Karpas-422 (cell line): ENCODE measurements at regions not wholly inside any gene's neighbourhood (a gene's known extent, or its start where the extent isn't known, plus 50 kb on each side); places are given as distances from the start of the nearest gene placed in this dataset.

ENCODE experiments used
- DNase-seq: peaks from one replicate; pipeline ENCODE4 v3.0.0-alpha.2; 2015
- H2AFZ ChIP-seq: fragments of 200-600 bp; sonication (generic); 2 replicates; pipeline ENCODE4 v1.6.1; 2014; ENCODE audit warnings: antibody characterized with exemption, low read length, mixed read lengths
- H3K27ac ChIP-seq: fragments of 200-600 bp; sonication (generic); 2 replicates; pipeline ENCODE4 v1.5.1; 2014; ENCODE audit warnings: mild to moderate bottlenecking, low read length, moderate library complexity
- H3K27me3 ChIP-seq: fragments of 200-600 bp; sonication (generic); 2 replicates; pipeline ENCODE4 v1.6.1; 2014; ENCODE audit warnings: low read length, mixed read lengths
- H3K36me3 ChIP-seq: fragments of 200-600 bp; sonication (generic); 2 replicates; pipeline ENCODE4 v1.6.1; 2014; ENCODE audit warnings: low read length, mixed read lengths; ENCODE audit not compliant: insufficient read depth
- H3K4me1 ChIP-seq: fragments of 200-600 bp; sonication (generic); 2 replicates; pipeline ENCODE4 v1.6.1; 2014; ENCODE audit warnings: mild to moderate bottlenecking, low read length, mixed read lengths
- H3K4me2 ChIP-seq: fragments of 200-600 bp; sonication (generic); 2 replicates; pipeline ENCODE4 v1.6.1; 2014; ENCODE audit warnings: low read length, low read depth, mild to moderate bottlenecking; ENCODE audit not compliant: poor library complexity, severe bottlenecking
- H3K4me3 ChIP-seq: fragments of 200-600 bp; sonication (generic); 2 replicates; pipeline ENCODE4 v1.5.1; 2014; ENCODE audit warnings: mild to moderate bottlenecking, antibody characterized with exemption, low read length, mixed read lengths
- H3K79me2 ChIP-seq: fragments of 200-600 bp; sonication (generic); 2 replicates; pipeline ENCODE4 v1.6.1; 2014; ENCODE audit warnings: mild to moderate bottlenecking, low read length, mixed read lengths
- H3K9ac ChIP-seq: fragments of 200-600 bp; sonication (generic); 2 replicates; pipeline ENCODE4 v1.6.0; 2014; ENCODE audit warnings: low read length
- H3K9me2 ChIP-seq: fragments of 200-600 bp; sonication (generic), shearing (Covaris generic); replicated peaks from 2 replicates; pipeline ENCODE4 v1.6.0; 2014; ENCODE audit warnings: mild to moderate bottlenecking, low read length, moderate library complexity; ENCODE audit not compliant: insufficient read depth
- H3K9me3 ChIP-seq: fragments of 300-700, 200-600 bp; sonication (generic); 2 replicates; pipeline ENCODE4 v1.6.1; 2014; ENCODE audit warnings: low read length, mixed read lengths
- H4K20me1 ChIP-seq: fragments of 200-600 bp; sonication (generic); 2 replicates; pipeline ENCODE4 v1.6.1; 2014; ENCODE audit warnings: mild to moderate bottlenecking, antibody characterized with exemption, low read length, low read depth; ENCODE audit not compliant: insufficient read depth

- H3K9me2 ChIP-seq, result no peaks in the 10 kb centered on the region; the same call in 1 of the 2 replicates
- H3K4me2 ChIP-seq, result no peak overlapping the region
- no peaks in the 10 kb centered on the region for H3K27me3 ChIP-seq
- H3K27ac ChIP-seq, result no peak overlapping the region
- H3K9me3 ChIP-seq, result peaks cover 10% of the 10 kb centered on the region
- H3K79me2 ChIP-seq, result no peaks in the 10 kb centered on the region
- no peaks in the 10 kb centered on the region for H3K4me1 ChIP-seq
- DNase-seq, result no peak
- H3K4me3 ChIP-seq, result no peak overlapping the region
- H3K9ac ChIP-seq, result no peak overlapping the region
- no peaks in the 10 kb centered on the region for H3K36me3 ChIP-seq
- H2AFZ ChIP-seq, result no peak overlapping the region
- no peaks in the 10 kb centered on the region for H4K20me1 ChIP-seq
These were observed 1237.3 kb upstream of the C9orf72 start for GRCh38 chr9:28810388-28811075.

GRCh38 chr9:28820741-28821140 lies 1247.5 kb upstream of the C9orf72 start:
- Histone ChIP-seq H3K9ac (no peak overlapping the region), H3K4me3 (no peak overlapping the region), H4K20me1 (no peaks in the 10 kb centered on the region)

GRCh38 chr9:28821240-28821639 lies 1248.0 kb upstream of the C9orf72 start:
- no peak overlapping the region for H3K4me3 ChIP-seq
- H4K20me1 ChIP-seq, result no peaks in the 10 kb centered on the region
- H2AFZ ChIP-seq, result no peak overlapping the region
- no peaks in the 10 kb centered on the region for H3K36me3 ChIP-seq
- H3K27me3 ChIP-seq, result no peaks in the 10 kb centered on the region
- no peaks in the 10 kb centered on the region for H3K4me1 ChIP-seq
- no peaks in the 10 kb centered on the region for H3K9me2 ChIP-seq
- H3K27ac ChIP-seq, result no peak overlapping the region
- no peak for DNase-seq
- no peak overlapping the region for H3K4me2 ChIP-seq
- no peaks in the 10 kb centered on the region for H3K79me2 ChIP-seq
- H3K9ac ChIP-seq, result no peak overlapping the region
- H3K9me3 ChIP-seq, result peaks cover 4% of the 10 kb centered on the region

More at GRCh38 chr9:28820741-28821140, 1247.5 kb upstream of the C9orf72 start:
- Histone ChIP-seq H2AFZ (no peak overlapping the region), H3K9me3 (peaks cover 4% of the 10 kb centered on the region), H3K27ac (no peak overlapping the region), H3K36me3 (no peaks in the 10 kb centered on the region), H3K4me2 (no peak overlapping the region), H3K9me2 (no peaks in the 10 kb centered on the region), H3K4me1 (no peaks in the 10 kb centered on the region), H3K27me3 (no peaks in the 10 kb centered on the region), H3K79me2 (no peaks in the 10 kb centered on the region)
- no peak for DNase-seq

- Histone ChIP-seq H3K9me2 (no peaks in the 10 kb centered on the region), H3K4me2 (no peak overlapping the region), H3K27me3 (no peaks in the 10 kb centered on the region), H3K36me3 (no peaks in the 10 kb centered on the region), H3K4me1 (no peaks in the 10 kb centered on the region), H3K9me3 (peaks cover 5% of the 10 kb centered on the region; the same call in 1 of the 2 replicates), H3K4me3 (no peak overlapping the region), H3K9ac (no peak overlapping the region), H4K20me1 (no peaks in the 10 kb centered on the region), H3K27ac (no peak overlapping the region), H2AFZ (no peak overlapping the region), H3K79me2 (no peaks in the 10 kb centered on the region)
- no peak for DNase-seq
These were observed 1251.2 kb upstream of the C9orf72 start for GRCh38 chr9:28824432-28824963.

- H3K27me3 ChIP-seq, result no peaks in the 10 kb centered on the region
- no peaks in the 10 kb centered on the region for H3K79me2 ChIP-seq
- no peak for DNase-seq
- H4K20me1 ChIP-seq, result no peaks in the 10 kb centered on the region
- no peak overlapping the region for H2AFZ ChIP-seq
- no peak overlapping the region for H3K9ac ChIP-seq
- no peak overlapping the region for H3K27ac ChIP-seq
- H3K4me1 ChIP-seq, result no peaks in the 10 kb centered on the region
- H3K4me3 ChIP-seq, result no peak overlapping the region
- no peaks in the 10 kb centered on the region for H3K9me2 ChIP-seq
- H3K4me2 ChIP-seq, result no peak overlapping the region
- H3K36me3 ChIP-seq, result no peaks in the 10 kb centered on the region
- H3K9me3 ChIP-seq, result peaks cover 6% of the 10 kb centered on the region
These were observed 1259.0 kb upstream of the C9orf72 start for GRCh38 chr9:28832168-28832770.

- no peaks in the 10 kb centered on the region for H3K79me2 ChIP-seq
These were observed 1260.9 kb upstream of the C9orf72 start for GRCh38 chr9:28834156-28834555.

GRCh38 chr9:28839778-28840430 lies 1266.6 kb upstream of the C9orf72 start:
- H4K20me1 ChIP-seq, result no peaks in the 10 kb centered on the region
- DNase-seq, result no peak

More at GRCh38 chr9:28834156-28834555, 1260.9 kb upstream of the C9orf72 start:
- no peak overlapping the region for H3K4me3 ChIP-seq
- H3K9me2 ChIP-seq, result no peaks in the 10 kb centered on the region
- no peak for DNase-seq
- no peaks in the 10 kb centered on the region for H4K20me1 ChIP-seq
- H3K36me3 ChIP-seq, result no peaks in the 10 kb centered on the region
- no peak overlapping the region for H3K9ac ChIP-seq
- no peak overlapping the region for H3K4me2 ChIP-seq
- peaks cover 9% of the 10 kb centered on the region for H3K9me3 ChIP-seq
- no peak overlapping the region for H2AFZ ChIP-seq
- H3K4me1 ChIP-seq, result no peaks in the 10 kb centered on the region
- no peak overlapping the region for H3K27ac ChIP-seq
- H3K27me3 ChIP-seq, result no peaks in the 10 kb centered on the region

GRCh38 chr9:28841775-28842174 lies 1268.5 kb upstream of the C9orf72 start:
- Histone ChIP-seq H3K79me2 (no peaks in the 10 kb centered on the region), H3K4me1 (no peaks in the 10 kb centered on the region), H3K36me3 (no peaks in the 10 kb centered on the region), H3K27me3 (no peaks in the 10 kb centered on the region), H3K4me2 (no peak overlapping the region), H3K27ac (no peak overlapping the region), H3K4me3 (no peak overlapping the region), H2AFZ (no peak overlapping the region), H3K9ac (no peak overlapping the region), H4K20me1 (no peaks in the 10 kb centered on the region), H3K9me3 (peaks cover 11% of the 10 kb centered on the region; the same call in 1 of the 2 replicates), H3K9me2 (no peaks in the 10 kb centered on the region)
- DNase-seq, result no peak

More at GRCh38 chr9:28839778-28840430, 1266.6 kb upstream of the C9orf72 start:
- Histone ChIP-seq H3K36me3 (no peaks in the 10 kb centered on the region), H3K4me2 (no peak overlapping the region), H3K4me1 (no peaks in the 10 kb centered on the region), H3K9me3 (peaks cover 9% of the 10 kb centered on the region; the same call in 1 of the 2 replicates), H3K9ac (no peak overlapping the region), H3K27ac (no peak overlapping the region), H3K4me3 (no peak overlapping the region), H3K79me2 (no peaks in the 10 kb centered on the region), H3K9me2 (no peaks in the 10 kb centered on the region), H2AFZ (no peak overlapping the region), H3K27me3 (no peaks in the 10 kb centered on the region)
